ENCODE measurements at regions not wholly inside any gene's neighbourhood (a gene's known extent, or its start where the extent isn't known, plus 50 kb on each side); places are given as distances from the start of the nearest gene placed in this dataset.

GRCh38 chr2:160790738-160791137 lies 297.1 kb upstream of the RBMS1 start:
- FAIRE-seq, result no peak
- no peaks in the 10 kb centered on the region for H3K9me3 ChIP-seq (ENCODE audit: control insufficient read depth in 2 of 3, insufficient read depth in 1 of 3, low read length in 3 of 3)
- intact Hi-C loops (cut with DNase I), result no loop called here
- no peaks in the 10 kb centered on the region for H3K36me3 ChIP-seq (ENCODE audit: control insufficient read depth in 2 of 3, insufficient read depth in 3 of 3, low read length in 3 of 3)
- H3K4me3 ChIP-seq (ENCODE audit: low read length in 3 of 3), result no peak overlapping the region
- H3K27ac ChIP-seq (ENCODE audit: low read depth in 2 of 2, low read length in 2 of 2), result no peak overlapping the region
- H3K9ac ChIP-seq (ENCODE audit: low read length in 3 of 3), result no peak overlapping the region
- no peaks in the 10 kb centered on the region for H3K4me1 ChIP-seq (ENCODE audit: control insufficient read depth in 2 of 3, insufficient read depth in 2 of 3, low read depth in 1 of 3, low read length in 3 of 3)
- TF ChIP-seq, protein P1, sequence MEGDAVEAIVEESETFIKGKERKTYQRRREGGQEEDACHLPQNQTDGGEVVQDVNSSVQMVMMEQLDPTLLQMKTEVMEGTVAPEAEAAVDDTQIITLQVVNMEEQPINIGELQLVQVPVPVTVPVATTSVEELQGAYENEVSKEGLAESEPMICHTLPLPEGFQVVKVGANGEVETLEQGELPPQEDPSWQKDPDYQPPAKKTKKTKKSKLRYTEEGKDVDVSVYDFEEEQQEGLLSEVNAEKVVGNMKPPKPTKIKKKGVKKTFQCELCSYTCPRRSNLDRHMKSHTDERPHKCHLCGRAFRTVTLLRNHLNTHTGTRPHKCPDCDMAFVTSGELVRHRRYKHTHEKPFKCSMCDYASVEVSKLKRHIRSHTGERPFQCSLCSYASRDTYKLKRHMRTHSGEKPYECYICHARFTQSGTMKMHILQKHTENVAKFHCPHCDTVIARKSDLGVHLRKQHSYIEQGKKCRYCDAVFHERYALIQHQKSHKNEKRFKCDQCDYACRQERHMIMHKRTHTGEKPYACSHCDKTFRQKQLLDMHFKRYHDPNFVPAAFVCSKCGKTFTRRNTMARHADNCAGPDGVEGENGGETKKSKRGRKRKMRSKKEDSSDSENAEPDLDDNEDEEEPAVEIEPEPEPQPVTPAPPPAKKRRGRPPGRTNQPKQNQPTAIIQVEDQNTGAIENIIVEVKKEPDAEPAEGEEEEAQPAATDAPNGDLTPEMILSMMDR (IDR thresholded peaks at IDR 0.05; ENCODE audit: borderline replicate concordance, extremely low read depth, insufficient read depth), result no peak
- no peak for DNase-seq
- H3K27me3 ChIP-seq (ENCODE audit: control insufficient read depth, insufficient read depth, low read length), result no peaks in the 10 kb centered on the region

DNA sequence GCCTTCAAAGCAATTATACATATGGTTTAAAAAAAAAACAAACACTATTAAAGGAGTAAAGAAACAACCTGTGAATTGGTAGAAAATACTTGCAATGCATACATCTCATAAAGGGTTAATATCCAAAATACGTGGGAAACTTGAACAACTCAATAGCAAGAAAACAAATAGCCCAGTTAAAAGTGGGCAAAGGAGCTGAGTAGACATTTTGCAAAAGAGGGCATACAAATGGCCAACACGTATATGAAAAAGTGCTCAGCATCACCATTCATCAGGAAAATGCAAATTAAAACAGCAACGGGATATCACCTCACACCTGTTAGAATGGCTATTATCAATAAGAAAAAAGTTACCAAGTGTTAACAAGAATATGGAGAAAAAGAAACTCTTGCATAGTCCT lies 298.3 kb upstream of the RBMS1 start:
- Histone ChIP-seq H3K4me1 (ENCODE audit: control insufficient read depth in 2 of 3, insufficient read depth in 2 of 3, low read depth in 1 of 3, low read length in 3 of 3) (no peaks in the 10 kb centered on the region), H3K27me3 (ENCODE audit: control insufficient read depth, insufficient read depth, low read length) (no peaks in the 10 kb centered on the region), H3K9ac (ENCODE audit: low read length in 3 of 3) (no peak overlapping the region), H3K27ac (ENCODE audit: low read depth in 2 of 2, low read length in 2 of 2) (no peak overlapping the region), H3K9me3 (ENCODE audit: control insufficient read depth in 2 of 3, insufficient read depth in 1 of 3, low read length in 3 of 3) (no peaks in the 10 kb centered on the region), H3K36me3 (ENCODE audit: control insufficient read depth in 2 of 3, insufficient read depth in 3 of 3, low read length in 3 of 3) (no peaks in the 10 kb centered on the region), H3K4me3 (ENCODE audit: low read length in 3 of 3) (no peak overlapping the region)
- DNase-seq (no peak), FAIRE-seq (no peak)
- intact Hi-C loops (cut with DNase I), result no loop called here
- TF ChIP-seq, protein P1 (IDR thresholded peaks at IDR 0.05; ENCODE audit: borderline replicate concordance, extremely low read depth, insufficient read depth), result no peak

- TF ChIP-seq, protein P1 (IDR thresholded peaks at IDR 0.05; ENCODE audit: borderline replicate concordance, extremely low read depth, insufficient read depth), result no peak
- Histone ChIP-seq H3K27ac (ENCODE audit: low read depth in 2 of 2, low read length in 2 of 2) (no peak overlapping the region), H3K9me3 (ENCODE audit: control insufficient read depth in 2 of 3, insufficient read depth in 1 of 3, low read length in 3 of 3) (no peaks in the 10 kb centered on the region), H3K9ac (ENCODE audit: low read length in 3 of 3) (no peak overlapping the region), H3K4me3 (ENCODE audit: low read length in 3 of 3) (no peak overlapping the region), H3K27me3 (ENCODE audit: control insufficient read depth, insufficient read depth, low read length) (no peaks in the 10 kb centered on the region), H3K4me1 (ENCODE audit: control insufficient read depth in 2 of 3, insufficient read depth in 2 of 3, low read depth in 1 of 3, low read length in 3 of 3) (no peaks in the 10 kb centered on the region), H3K36me3 (ENCODE audit: control insufficient read depth in 2 of 3, insufficient read depth in 3 of 3, low read length in 3 of 3) (no peaks in the 10 kb centered on the region)
- FAIRE-seq (no peak), DNase-seq (no peak)
- intact Hi-C loops (cut with DNase I), result no loop called here
These were observed 299.2 kb upstream of the RBMS1 start for GRCh38 chr2:160792837-160793236.

- no peak overlapping the region for H3K9ac ChIP-seq (ENCODE audit: low read length in 3 of 3)
- TF ChIP-seq, protein P1 (IDR thresholded peaks at IDR 0.05; ENCODE audit: borderline replicate concordance, extremely low read depth, insufficient read depth), result no peak
- DNase-seq, result no peak
- no peaks in the 10 kb centered on the region for H3K9me3 ChIP-seq (ENCODE audit: control insufficient read depth in 2 of 3, insufficient read depth in 1 of 3, low read length in 3 of 3)
- no peaks in the 10 kb centered on the region for H3K36me3 ChIP-seq (ENCODE audit: control insufficient read depth in 2 of 3, insufficient read depth in 3 of 3, low read length in 3 of 3)
- intact Hi-C loops (cut with DNase I), result no loop called here
- no peak overlapping the region for H3K27ac ChIP-seq (ENCODE audit: low read depth in 2 of 2, low read length in 2 of 2)
- FAIRE-seq, result no peak
- no peaks in the 10 kb centered on the region for H3K27me3 ChIP-seq (ENCODE audit: control insufficient read depth, insufficient read depth, low read length)
- H3K4me3 ChIP-seq (ENCODE audit: low read length in 3 of 3), result no peak overlapping the region
- no peaks in the 10 kb centered on the region for H3K4me1 ChIP-seq (ENCODE audit: control insufficient read depth in 2 of 3, insufficient read depth in 2 of 3, low read depth in 1 of 3, low read length in 3 of 3)
These were observed 301.3 kb upstream of the RBMS1 start for GRCh38 chr2:160794926-160795325.
